Renal cortex interstitium (tissue), 11 donors: ENCODE measurements at regions not wholly inside any gene's neighbourhood (a gene's known extent, or its start where the extent isn't known, plus 50 kb on each side); places are given as distances from the start of the nearest gene placed in this dataset.

ENCODE experiments used
- DNase-seq, 11 donors: peaks; one replicate each; pipeline ENCODE4 v3.0.0-alpha.2; 2013; ENCODE audit warnings: low read depth in 9 of 11, low spot score in 4 of 11; ENCODE audit errors: extremely low read depth in 1 of 11

DNA sequence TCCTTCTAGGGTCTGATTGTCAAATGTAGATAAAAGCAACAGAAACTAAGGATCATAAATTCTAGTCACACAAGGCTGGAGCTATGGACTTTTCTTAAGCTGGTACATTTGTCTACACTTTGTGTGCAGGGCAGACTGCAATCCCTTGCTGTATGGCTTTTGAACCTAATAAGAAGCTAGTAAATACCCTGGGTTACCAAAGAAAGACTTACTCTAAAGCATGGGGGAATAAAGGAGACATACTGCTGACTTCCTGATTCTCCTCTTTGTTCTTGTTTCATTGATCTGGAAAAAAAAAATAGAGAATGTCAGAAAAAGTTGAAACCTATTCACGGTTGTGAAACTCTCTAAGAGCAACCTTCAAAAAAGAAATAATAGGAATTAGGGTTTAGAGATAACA is 216.6 kb upstream of the TLL1 start:
- DNase-seq, result no peak

- DNase-seq, result no peak
Observed at GRCh38 chr4:165656829-165657490, 216.1 kb upstream of the TLL1 start.

DNA sequence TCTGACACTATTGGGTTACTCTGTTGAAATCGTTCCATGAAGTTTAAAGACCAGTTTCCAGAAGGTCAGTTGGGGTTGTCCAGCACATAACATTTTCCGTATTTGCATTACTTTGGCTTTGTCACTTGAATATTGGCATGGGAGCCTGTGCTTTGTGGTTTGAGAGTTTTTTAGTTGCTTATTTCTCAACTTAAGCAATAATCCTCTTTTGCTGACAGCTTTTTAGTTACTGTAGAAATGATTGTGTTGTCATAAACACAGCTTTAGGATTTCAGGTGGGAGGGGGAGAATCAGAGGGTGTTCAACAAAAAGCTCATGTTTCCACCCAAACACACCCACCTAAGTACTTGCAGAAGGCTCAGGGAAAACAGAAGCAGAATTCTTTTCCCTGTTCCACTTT is 210.7 kb upstream of the TLL1 start:
- DNase-seq, result no peak

- no peak for DNase-seq
Observed at GRCh38 chr4:165663411-165663810, 209.6 kb upstream of the TLL1 start.

DNA sequence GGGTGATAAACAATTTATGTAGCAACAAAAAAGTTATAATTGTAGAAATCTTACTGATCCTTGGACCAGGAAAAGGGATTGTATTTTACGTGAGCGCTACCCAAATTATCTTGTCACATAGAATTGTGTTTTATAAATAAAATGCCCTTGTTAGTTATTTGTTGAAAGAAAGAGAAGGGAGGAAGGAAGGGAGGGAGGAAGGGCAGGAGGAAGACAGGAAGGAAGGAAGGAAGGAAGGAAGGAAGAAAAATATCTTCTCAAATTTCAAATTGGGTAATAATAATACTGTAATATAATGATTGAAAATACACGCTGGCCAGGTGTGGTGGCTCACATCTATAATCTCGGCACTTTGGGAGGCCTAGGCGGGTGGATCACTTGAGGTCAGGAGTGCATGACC is 206.2 kb upstream of the TLL1 start:
- DNase-seq, result no peak

GRCh38 chr4:165667969-165668368 is 205.1 kb upstream of the TLL1 start:
- no peak for DNase-seq

DNA sequence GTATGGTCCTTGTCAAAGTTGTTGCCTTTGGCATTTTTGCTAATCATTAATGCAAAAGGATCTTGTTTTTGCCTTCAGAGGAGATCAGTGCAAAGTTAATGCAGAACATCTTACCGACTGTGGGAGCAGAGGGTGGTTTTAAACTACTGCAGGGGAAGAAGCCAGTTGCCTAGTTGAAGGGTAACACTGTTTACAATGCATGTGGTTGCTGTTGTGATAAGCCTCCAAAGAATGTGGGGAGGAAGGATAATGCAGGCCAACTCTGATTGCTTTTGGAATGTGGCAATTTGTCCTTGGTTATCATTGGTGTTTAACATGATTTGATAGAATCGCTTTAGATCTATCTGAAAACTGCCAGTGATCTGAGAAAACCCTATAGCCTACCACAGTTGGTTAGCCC is 204.3 kb upstream of the TLL1 start:
- peak in 2 of 11 donors; percentile 13 to 55 for DNase-seq

GRCh38 chr4:165677081-165677480 is 196.0 kb upstream of the TLL1 start:
- DNase-seq, result no peak

GRCh38 chr4:165678236-165678935 is 194.7 kb upstream of the TLL1 start:
- DNase-seq, result peak in 6 of 11 donors; percentile 4 to 45 (median 20)

DNA sequence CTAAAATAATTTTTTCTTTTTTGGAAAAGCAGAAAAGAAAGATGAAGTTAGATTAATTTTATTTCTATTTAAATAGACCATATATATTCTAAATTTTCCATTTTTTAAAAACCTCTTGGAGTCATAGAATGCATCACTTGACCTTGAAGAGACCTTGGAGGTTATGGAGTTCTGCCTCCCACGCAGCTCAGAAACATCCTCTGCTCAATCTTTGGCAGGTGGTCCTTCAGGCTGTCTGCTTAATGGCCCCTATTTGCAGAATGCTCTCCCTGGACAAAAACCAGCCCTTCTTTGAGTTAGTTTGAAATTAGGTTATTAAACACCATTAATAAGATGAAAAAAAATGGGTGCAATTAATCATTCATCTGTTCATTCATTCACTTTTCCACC is 194.1 kb upstream of the TLL1 start:
- no peak for DNase-seq

DNA sequence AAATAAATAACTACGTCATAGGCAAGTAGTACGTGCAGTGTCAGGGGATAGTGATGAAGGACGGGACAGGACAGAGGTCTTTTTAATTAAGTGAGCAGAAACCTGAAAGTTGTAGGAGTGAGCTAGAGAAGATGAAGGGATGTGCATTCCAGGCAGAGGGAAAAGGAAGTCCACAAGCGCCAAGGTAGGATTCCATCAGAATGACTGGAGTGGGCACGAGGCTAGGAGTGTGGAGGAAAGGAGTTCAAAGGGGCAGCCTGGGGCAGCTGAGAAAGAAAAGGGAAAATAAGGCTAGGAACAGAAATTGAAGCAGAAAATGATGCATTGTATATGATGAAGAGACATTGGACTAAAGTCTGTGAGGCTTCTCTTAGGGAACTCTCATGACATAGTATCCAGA is 192.2 kb upstream of the TLL1 start:
- no peak for DNase-seq

DNA sequence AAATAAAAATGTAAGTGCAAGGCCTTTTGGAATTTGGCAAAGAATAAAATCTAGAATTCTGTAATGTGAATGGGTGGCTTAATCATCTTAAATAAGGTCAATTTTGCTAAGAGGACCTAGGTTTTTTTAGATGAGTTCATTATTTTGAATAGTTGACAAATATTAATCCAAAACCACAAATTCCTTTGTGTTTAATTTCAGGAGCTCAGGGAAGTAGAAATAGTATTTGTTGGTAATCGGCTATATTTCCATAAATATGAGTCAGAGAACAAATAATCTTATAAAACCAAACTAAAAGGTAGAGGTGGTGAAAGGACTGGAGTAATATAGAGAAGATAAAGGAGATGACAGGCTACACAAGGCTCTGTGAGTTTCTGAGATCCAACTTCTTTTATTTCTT is 190.4 kb upstream of the TLL1 start:
- no peak for DNase-seq

DNA sequence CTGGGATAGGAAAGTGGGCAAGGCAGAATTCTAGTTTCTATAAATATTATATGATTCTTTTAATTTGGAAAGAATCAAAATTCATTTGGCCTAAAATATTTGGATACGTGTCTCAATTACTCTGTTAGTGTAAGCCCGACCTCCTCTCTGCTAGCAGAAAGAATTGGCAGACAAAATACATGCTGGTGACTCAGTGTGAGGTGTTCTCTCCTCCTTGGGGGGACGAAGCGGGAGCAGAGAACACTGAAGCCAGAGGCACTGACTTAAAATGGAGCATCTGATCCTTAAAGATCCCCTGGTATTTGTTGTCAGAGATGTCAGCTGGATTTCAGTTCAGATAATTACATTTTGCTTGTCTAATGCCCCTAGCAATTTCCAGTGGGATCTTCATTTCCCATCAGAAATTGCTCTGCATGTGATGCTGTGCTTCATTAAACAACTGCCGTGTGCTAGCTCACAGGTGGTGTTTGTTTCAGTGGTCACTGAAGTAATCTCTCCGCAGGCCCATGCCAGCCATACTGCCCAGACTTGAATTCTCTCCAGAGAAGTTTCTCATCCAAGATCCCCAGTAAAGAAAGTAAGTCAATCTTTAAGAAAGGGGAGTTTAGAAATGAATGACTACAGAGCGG is 188.7 kb upstream of the TLL1 start:
- DNase-seq, result no peak

DNA sequence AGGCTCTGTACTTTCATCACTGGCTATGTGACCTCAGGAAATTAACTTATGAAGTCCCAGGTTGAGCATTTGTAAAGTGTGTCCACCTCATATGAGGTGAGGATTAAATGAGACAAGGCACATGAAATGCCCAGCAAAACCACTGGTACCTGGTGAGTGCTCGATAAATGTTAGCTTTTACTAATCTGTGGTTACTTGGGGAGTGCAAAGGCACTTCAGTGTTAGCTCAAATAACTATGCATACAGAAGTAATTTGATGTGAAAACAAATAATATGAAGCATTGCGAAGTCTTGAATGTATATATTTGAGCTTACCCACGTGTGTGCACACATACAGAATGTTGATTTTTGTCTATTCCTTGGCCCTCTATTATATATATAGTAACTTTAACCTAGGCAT is 186.3 kb upstream of the TLL1 start:
- DNase-seq, result no peak

DNA sequence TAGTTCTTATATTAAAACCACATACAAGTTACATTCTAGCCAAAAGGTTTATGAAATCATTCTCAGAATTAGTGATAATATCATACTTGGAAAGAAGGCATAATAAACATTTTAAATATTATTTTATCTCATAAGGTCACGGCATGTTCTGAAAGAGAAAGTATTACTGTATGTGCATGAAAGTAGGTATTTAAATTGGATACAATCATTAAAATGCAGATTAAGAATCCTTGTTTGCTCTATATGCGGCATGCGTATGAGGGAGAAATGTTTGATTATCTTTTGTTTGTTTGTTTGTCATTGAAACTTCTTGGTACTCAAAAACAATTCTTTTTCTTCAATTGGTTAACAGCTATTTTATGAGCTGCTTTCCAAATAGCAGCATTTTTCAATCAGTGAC is 183.9 kb upstream of the TLL1 start:
- DNase-seq, result no peak

DNA sequence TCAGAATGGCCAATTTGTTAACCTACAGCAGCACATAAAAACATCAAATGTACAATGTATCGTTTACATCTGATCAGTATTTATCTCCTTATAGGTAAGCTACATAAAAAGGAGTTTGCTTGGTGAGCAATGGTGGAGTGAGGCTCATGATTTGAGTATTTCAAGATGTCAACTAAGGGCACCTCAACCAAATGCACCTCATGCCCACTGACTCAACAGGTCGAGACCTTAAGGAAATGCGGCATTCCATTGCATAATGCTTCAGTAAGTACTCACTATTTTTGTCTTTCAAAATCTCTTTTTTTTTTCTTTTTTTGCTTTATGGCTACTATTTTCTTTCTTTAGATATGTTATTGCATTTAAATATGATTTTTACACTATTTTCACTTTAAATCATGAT is 181.0 kb upstream of the TLL1 start:
- DNase-seq, result no peak

DNA sequence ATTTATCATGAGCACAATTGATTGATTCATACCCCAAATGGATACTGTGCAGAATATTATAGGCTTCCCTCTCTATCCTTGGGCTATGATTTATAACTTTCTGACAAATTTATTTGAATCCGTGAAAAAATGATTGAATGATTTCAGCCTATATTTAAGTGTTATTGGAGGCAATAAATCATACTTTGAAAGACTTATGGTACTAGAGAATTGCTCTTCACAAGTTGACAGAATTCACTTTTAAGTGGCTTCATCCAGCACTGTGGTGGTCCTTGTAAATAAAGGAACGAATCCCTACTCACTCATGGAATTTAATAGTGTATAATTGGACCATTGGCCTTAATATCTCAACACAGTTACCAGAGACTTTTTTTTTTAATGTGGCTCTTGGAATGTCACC is 174.8 kb upstream of the TLL1 start:
- DNase-seq, result no peak

GRCh38 chr4:165699055-165699454 is 174.0 kb upstream of the TLL1 start:
- DNase-seq, result no peak

DNA sequence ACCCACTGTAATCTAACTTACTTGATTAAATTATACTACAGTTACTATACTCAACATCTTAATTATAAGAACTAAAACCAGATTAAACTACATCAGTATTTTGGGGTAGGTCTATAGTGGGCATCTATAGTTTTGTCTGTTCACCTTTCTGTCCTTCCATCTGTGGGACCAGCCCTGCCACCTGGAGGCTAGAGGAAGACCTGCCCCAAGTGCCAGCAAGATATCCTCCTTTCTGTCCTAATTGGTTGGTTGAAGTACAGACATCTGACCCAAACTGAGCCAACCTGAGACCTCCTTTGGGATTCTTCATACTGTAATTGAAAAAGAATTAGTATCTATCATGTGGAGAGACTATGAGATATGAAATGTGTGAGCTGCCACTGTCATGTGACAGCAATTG is 172.2 kb upstream of the TLL1 start:
- no peak for DNase-seq

- DNase-seq, result no peak
Observed at GRCh38 chr4:165707128-165707527, 165.9 kb upstream of the TLL1 start.

DNA sequence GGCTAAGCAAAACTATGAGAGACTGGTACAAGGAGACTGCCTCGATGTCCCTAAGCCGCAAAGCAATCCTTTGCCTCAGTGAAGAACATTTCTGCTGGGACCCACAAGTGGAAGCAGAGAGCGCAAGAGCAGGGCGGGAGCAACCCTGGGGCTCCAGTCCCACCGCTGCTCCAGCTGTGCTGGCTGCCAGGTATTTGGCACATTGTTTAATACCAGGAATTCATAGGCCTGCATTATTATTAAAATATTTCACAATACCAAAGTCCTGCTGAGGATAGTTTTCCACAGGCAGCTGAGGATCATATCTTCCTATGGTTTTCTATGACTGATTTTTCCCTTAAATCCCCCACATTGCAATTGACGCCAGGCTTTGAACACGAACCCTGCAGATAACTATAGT is 163.5 kb upstream of the TLL1 start:
- DNase-seq, result no peak
